ENCODE measurements at regions not wholly inside any gene's neighbourhood (a gene's known extent, or its start where the extent isn't known, plus 50 kb on each side); places are given as distances from the start of the nearest gene placed in this dataset.
A peak's percentile ranks its signal among the peaks of the same experiment; 100 is the strongest.
"Not testable (repeated sequence)": the region's sequence is repeated elsewhere in the genome, so short reads cannot be mapped to it uniquely, and the experiment has no call there.

DNA sequence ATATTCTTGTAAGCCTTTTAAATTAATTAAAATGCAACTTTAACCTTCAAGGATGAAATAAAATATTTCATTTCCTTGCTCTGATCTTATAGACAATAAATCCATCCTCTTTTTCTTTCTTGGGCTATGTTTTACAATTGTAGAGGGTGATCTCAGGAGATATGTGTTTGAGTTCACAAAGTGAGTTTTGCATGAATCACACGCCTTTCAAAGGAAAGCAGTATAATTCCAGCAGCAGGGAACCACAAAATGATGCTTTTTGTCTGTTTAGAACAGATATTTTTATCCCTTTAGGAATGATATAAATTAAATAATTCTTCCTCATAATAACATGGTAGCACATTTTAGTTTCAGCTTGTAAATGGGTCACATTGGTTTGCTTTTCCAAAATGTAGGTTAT, 191.2 kb downstream of the SEMA6D start:
- WGBS (ENCODE audit: extremely low coverage, insufficient coverage, low lambda C conversion rate), result no CpG with 5 or more reads among the region's 1 CpG
- Histone ChIP-seq H3K27ac (ENCODE audit: low read depth, low read length) (no peak overlapping the region), H3K23ac (ENCODE audit: low read length) (no peak overlapping the region), H3K4me2 (ENCODE audit: low read length) (no peak overlapping the region), H2BK5ac (ENCODE audit: low read length) (no peak overlapping the region), H3K27me3 (ENCODE audit: insufficient read depth, low read length, poor library complexity) (no peaks in the 10 kb centered on the region), H3K4me3 (ENCODE audit: low read length) (no peak overlapping the region), H2BK15ac (replicated peaks; ENCODE audit: low read depth) (no peak overlapping the region), H3K79me2 (ENCODE audit: control insufficient read depth, insufficient read depth, low read length) (no peaks in the 10 kb centered on the region), H3K79me1 (ENCODE audit: low read length) (no peaks in the 10 kb centered on the region), H3K9ac (ENCODE audit: low read length) (no peak overlapping the region), H4K5ac (ENCODE audit: low read length) (no peak overlapping the region), H4K8ac (ENCODE audit: low read depth, low read length) (no peak overlapping the region), H2AK5ac (ENCODE audit: low read length) (no peak overlapping the region), H3K4ac (ENCODE audit: low read depth, low read length) (no peak overlapping the region), H3K36me3 (ENCODE audit: control insufficient read depth, insufficient read depth, low read length) (no peaks in the 10 kb centered on the region), H3K4me1 (ENCODE audit: control insufficient read depth, low read depth, low read length) (no peaks in the 10 kb centered on the region), H3K18ac (ENCODE audit: low read length) (no peak overlapping the region), H3K56ac (ENCODE audit: low read length) (no peak overlapping the region), H2BK120ac (ENCODE audit: low read depth, low read length) (no peak overlapping the region)
- DNase-seq, result no peak

DNA sequence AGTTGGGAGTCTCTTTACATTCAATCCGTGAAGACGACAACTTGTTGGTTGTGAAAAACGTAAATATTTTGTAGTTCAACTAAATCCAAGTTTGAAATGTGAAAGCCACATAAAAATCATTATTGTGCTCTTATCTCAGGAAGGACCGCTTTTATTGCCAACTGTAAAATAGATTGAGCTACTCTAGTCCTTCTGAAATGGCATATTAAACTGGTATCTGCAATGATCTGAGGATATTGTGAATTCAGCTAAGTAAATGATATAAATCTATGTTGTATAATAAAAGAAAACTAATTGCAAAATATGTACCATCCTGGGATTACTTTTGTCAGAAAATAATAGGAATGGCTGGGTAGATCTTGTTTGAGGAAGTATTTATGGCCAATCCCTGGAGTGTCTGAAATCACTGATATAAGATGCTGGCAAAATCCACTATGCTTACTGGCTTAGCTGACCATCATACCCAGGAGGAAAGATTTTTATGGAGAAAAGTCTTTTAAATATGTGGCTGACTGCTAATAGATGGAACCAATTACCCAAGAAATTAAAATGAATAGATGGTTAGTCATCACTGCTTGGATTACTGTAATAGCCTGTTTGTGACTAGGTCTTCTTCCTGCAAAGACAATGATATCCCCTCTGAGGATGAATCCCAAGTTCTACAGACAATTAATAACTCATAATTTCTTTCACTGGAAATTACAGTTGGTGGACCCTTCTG, 191.8 kb downstream of the SEMA6D start:
- no peak overlapping the region for H2BK5ac ChIP-seq (ENCODE audit: low read length)
- no peak overlapping the region for H3K18ac ChIP-seq (ENCODE audit: low read length)
- H3K4me2 ChIP-seq (ENCODE audit: low read length), result no peak overlapping the region
- no peaks in the 10 kb centered on the region for H3K27me3 ChIP-seq (ENCODE audit: insufficient read depth, low read length, poor library complexity)
- no peaks in the 10 kb centered on the region for H3K4me1 ChIP-seq (ENCODE audit: control insufficient read depth, low read depth, low read length)
- H3K9ac ChIP-seq (ENCODE audit: low read length), result no peak overlapping the region
- no peaks in the 10 kb centered on the region for H3K36me3 ChIP-seq (ENCODE audit: control insufficient read depth, insufficient read depth, low read length)
- no peak overlapping the region for H3K23ac ChIP-seq (ENCODE audit: low read length)
- DNase-seq, result no peak
- no peak overlapping the region for H2BK120ac ChIP-seq (ENCODE audit: low read depth, low read length)
- no peak overlapping the region for H2BK15ac ChIP-seq (replicated peaks; ENCODE audit: low read depth)
- no peaks in the 10 kb centered on the region for H3K79me1 ChIP-seq (ENCODE audit: low read length)
- no peak overlapping the region for H3K4ac ChIP-seq (ENCODE audit: low read depth, low read length)
- H2AK5ac ChIP-seq (ENCODE audit: low read length), result no peak overlapping the region
- no CpG with 5 or more reads among the region's 4 CpGs for WGBS (ENCODE audit: extremely low coverage, insufficient coverage, low lambda C conversion rate)
- no peak overlapping the region for H3K27ac ChIP-seq (ENCODE audit: low read depth, low read length)
- H3K4me3 ChIP-seq (ENCODE audit: low read length), result no peak overlapping the region
- H4K8ac ChIP-seq (ENCODE audit: low read depth, low read length), result no peak overlapping the region
- no peaks in the 10 kb centered on the region for H3K79me2 ChIP-seq (ENCODE audit: control insufficient read depth, insufficient read depth, low read length)
- H4K5ac ChIP-seq (ENCODE audit: low read length), result no peak overlapping the region
- H3K56ac ChIP-seq (ENCODE audit: low read length), result no peak overlapping the region

- not testable (repeated sequence) for H3K18ac ChIP-seq (ENCODE audit: low read length); H3K9ac ChIP-seq (ENCODE audit: low read length); H3K4me2 ChIP-seq (ENCODE audit: low read length); H4K5ac ChIP-seq (ENCODE audit: low read length); H3K36me3 ChIP-seq (ENCODE audit: control insufficient read depth, insufficient read depth, low read length); H2BK15ac ChIP-seq (replicated peaks; ENCODE audit: low read depth); H3K27ac ChIP-seq (ENCODE audit: low read depth, low read length); H3K79me2 ChIP-seq (ENCODE audit: control insufficient read depth, insufficient read depth, low read length); H3K79me1 ChIP-seq (ENCODE audit: low read length); H3K27me3 ChIP-seq (ENCODE audit: insufficient read depth, low read length, poor library complexity); H3K56ac ChIP-seq (ENCODE audit: low read length); H2AK5ac ChIP-seq (ENCODE audit: low read length); H3K4me3 ChIP-seq (ENCODE audit: low read length); H2BK120ac ChIP-seq (ENCODE audit: low read depth, low read length); H3K4ac ChIP-seq (ENCODE audit: low read depth, low read length); H3K23ac ChIP-seq (ENCODE audit: low read length); H3K4me1 ChIP-seq (ENCODE audit: control insufficient read depth, low read depth, low read length); H2BK5ac ChIP-seq (ENCODE audit: low read length); H4K8ac ChIP-seq (ENCODE audit: low read depth, low read length)
- DNase-seq, result peak; percentile 83
- no CpG with 5 or more reads among the region's 6 CpGs for WGBS (ENCODE audit: extremely low coverage, insufficient coverage, low lambda C conversion rate)
These were observed 195.6 kb downstream of the SEMA6D start for GRCh38 chr15:47912910-47913309.

DNA sequence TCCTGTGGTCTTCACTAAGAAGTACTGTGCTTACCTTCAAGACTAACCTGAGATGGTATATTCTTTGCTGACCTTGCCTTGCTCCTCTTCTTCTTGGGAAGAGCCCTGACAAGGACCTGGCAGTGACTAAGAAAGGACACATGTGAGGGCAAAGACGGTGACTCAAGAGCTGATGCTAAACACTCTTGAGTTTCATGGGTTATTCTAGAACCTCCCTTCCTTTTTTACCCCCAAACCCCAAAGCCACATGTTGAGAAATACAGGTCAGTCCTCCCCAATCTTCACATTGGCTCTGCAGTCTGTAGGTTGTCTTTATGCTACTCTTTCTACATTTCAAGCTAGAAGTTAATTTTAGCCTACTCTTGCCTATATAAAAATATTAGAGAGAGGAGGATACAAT, 200.6 kb downstream of the SEMA6D start:
- Histone ChIP-seq H3K79me2 (ENCODE audit: control insufficient read depth, insufficient read depth, low read length) (no peaks in the 10 kb centered on the region), H3K27me3 (ENCODE audit: insufficient read depth, low read length, poor library complexity) (no peaks in the 10 kb centered on the region), H3K79me1 (ENCODE audit: low read length) (no peaks in the 10 kb centered on the region), H3K18ac (ENCODE audit: low read length) (no peak overlapping the region), H3K9ac (ENCODE audit: low read length) (no peak overlapping the region), H4K5ac (ENCODE audit: low read length) (no peak overlapping the region), H3K4ac (ENCODE audit: low read depth, low read length) (no peak overlapping the region), H2BK5ac (ENCODE audit: low read length) (no peak overlapping the region), H3K4me1 (ENCODE audit: control insufficient read depth, low read depth, low read length) (no peaks in the 10 kb centered on the region), H2BK120ac (ENCODE audit: low read depth, low read length) (no peak overlapping the region), H3K4me2 (ENCODE audit: low read length) (no peak overlapping the region), H3K36me3 (ENCODE audit: control insufficient read depth, insufficient read depth, low read length) (no peaks in the 10 kb centered on the region), H3K56ac (ENCODE audit: low read length) (no peak overlapping the region), H2AK5ac (ENCODE audit: low read length) (no peak overlapping the region), H4K8ac (ENCODE audit: low read depth, low read length) (no peak overlapping the region), H3K23ac (ENCODE audit: low read length) (no peak overlapping the region), H3K4me3 (ENCODE audit: low read length) (no peak overlapping the region), H3K27ac (ENCODE audit: low read depth, low read length) (no peak overlapping the region), H2BK15ac (replicated peaks; ENCODE audit: low read depth) (no peak overlapping the region)
- no CpG with 5 or more reads among the region's 1 CpG for WGBS (ENCODE audit: extremely low coverage, insufficient coverage, low lambda C conversion rate)
- no peak for DNase-seq

DNA sequence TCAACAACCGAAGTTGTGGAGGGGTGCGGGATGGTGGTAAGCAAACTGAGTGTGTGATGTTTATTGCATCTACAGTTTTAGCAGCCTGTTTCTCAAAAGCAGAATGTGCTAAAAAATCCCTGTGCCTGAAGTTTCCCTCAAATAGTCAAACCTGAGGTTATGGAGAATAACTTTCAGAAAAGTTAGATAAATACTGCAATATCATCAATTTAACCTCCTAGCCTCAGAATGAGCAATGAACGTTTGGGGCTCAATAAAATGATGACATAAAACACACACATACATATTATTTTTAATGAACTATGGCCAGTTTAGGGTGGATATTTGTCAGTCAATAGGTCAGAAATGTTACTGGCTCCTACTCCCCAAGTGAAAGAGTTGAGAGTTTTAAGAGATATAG, 201.6 kb downstream of the SEMA6D start:
- Histone ChIP-seq H4K8ac (ENCODE audit: low read depth, low read length) (no peak overlapping the region), H3K4me3 (ENCODE audit: low read length) (no peak overlapping the region), H2BK120ac (ENCODE audit: low read depth, low read length) (no peak overlapping the region), H3K23ac (ENCODE audit: low read length) (no peak overlapping the region), H4K5ac (ENCODE audit: low read length) (no peak overlapping the region), H3K4me2 (ENCODE audit: low read length) (no peak overlapping the region), H3K56ac (ENCODE audit: low read length) (no peak overlapping the region), H2AK5ac (ENCODE audit: low read length) (no peak overlapping the region), H3K9ac (ENCODE audit: low read length) (no peak overlapping the region), H3K18ac (ENCODE audit: low read length) (no peak overlapping the region), H2BK15ac (replicated peaks; ENCODE audit: low read depth) (no peak overlapping the region), H3K79me1 (ENCODE audit: low read length) (no peaks in the 10 kb centered on the region), H3K27ac (ENCODE audit: low read depth, low read length) (no peak overlapping the region), H3K36me3 (ENCODE audit: control insufficient read depth, insufficient read depth, low read length) (no peaks in the 10 kb centered on the region), H3K27me3 (ENCODE audit: insufficient read depth, low read length, poor library complexity) (no peaks in the 10 kb centered on the region), H3K79me2 (ENCODE audit: control insufficient read depth, insufficient read depth, low read length) (no peaks in the 10 kb centered on the region), H3K4me1 (ENCODE audit: control insufficient read depth, low read depth, low read length) (no peaks in the 10 kb centered on the region), H2BK5ac (ENCODE audit: low read length) (no peak overlapping the region), H3K4ac (ENCODE audit: low read depth, low read length) (no peak overlapping the region)
- DNase-seq, result no peak
- no CpG with 5 or more reads among the region's 3 CpGs for WGBS (ENCODE audit: extremely low coverage, insufficient coverage, low lambda C conversion rate)

GRCh38 chr15:47924381-47924780, 196.4 kb upstream of the SLC24A5 start:
- H3K23ac ChIP-seq (ENCODE audit: low read length), result no peak overlapping the region
- WGBS (ENCODE audit: extremely low coverage, insufficient coverage, low lambda C conversion rate), result no CpG with 5 or more reads among the region's 4 CpGs

More at GRCh38 chr15:47924381-47924780, 196.4 kb upstream of the SLC24A5 start:
- no peak overlapping the region for H2BK5ac ChIP-seq (ENCODE audit: low read length)
- no peak overlapping the region for H4K5ac ChIP-seq (ENCODE audit: low read length)
- no peak for DNase-seq
- H3K36me3 ChIP-seq (ENCODE audit: control insufficient read depth, insufficient read depth, low read length), result no peaks in the 10 kb centered on the region
- no peak overlapping the region for H3K9ac ChIP-seq (ENCODE audit: low read length)
- no peak overlapping the region for H2BK120ac ChIP-seq (ENCODE audit: low read depth, low read length)
- H3K27ac ChIP-seq (ENCODE audit: low read depth, low read length), result no peak overlapping the region
- no peaks in the 10 kb centered on the region for H3K79me2 ChIP-seq (ENCODE audit: control insufficient read depth, insufficient read depth, low read length)
- H3K18ac ChIP-seq (ENCODE audit: low read length), result no peak overlapping the region
- H3K79me1 ChIP-seq (ENCODE audit: low read length), result no peaks in the 10 kb centered on the region
- no peaks in the 10 kb centered on the region for H3K4me1 ChIP-seq (ENCODE audit: control insufficient read depth, low read depth, low read length)
- no peak overlapping the region for H4K8ac ChIP-seq (ENCODE audit: low read depth, low read length)
- H2AK5ac ChIP-seq (ENCODE audit: low read length), result no peak overlapping the region
- no peak overlapping the region for H3K4me3 ChIP-seq (ENCODE audit: low read length)
- H3K56ac ChIP-seq (ENCODE audit: low read length), result no peak overlapping the region
- no peaks in the 10 kb centered on the region for H3K27me3 ChIP-seq (ENCODE audit: insufficient read depth, low read length, poor library complexity)
- no peak overlapping the region for H2BK15ac ChIP-seq (replicated peaks; ENCODE audit: low read depth)
- H3K4ac ChIP-seq (ENCODE audit: low read depth, low read length), result no peak overlapping the region
- no peak overlapping the region for H3K4me2 ChIP-seq (ENCODE audit: low read length)
